Breast epithelium (tissue), 3 donors: ENCODE measurements at regions not wholly inside any gene's neighbourhood (a gene's known extent, or its start where the extent isn't known, plus 50 kb on each side); places are given as distances from the start of the nearest gene placed in this dataset.

ENCODE experiments used
- POLR2A ChIP-seq: fragments of 450-650 bp; IDR thresholded peaks from one replicate; pipeline ENCODE4 v1.6.1; 2016; ENCODE audit warnings: antibody characterized with exemption, mild to moderate bottlenecking, moderate library complexity
- POLR2AphosphoS5 ChIP-seq, 3 donors: sonication (generic); formaldehyde crosslinking; IDR thresholded peaks; one replicate each; pipeline ENCODE4 v1.6.1; 2017; ENCODE audit warnings: antibody characterized with exemption in 3 of 3

GRCh38 chr6:54473328-54473727 lies 165.1 kb downstream of the TINAG start:
- TF ChIP-seq POLR2AphosphoS5 (IDR thresholded peaks at IDR 0.05) = no peak
- no peak for TF ChIP-seq POLR2A
